8988T (cell line): ENCODE measurements at regions not wholly inside any gene's neighbourhood (a gene's known extent, or its start where the extent isn't known, plus 50 kb on each side); places are given as distances from the start of the nearest gene placed in this dataset.

Experiments used
- DNase-seq: peaks from one replicate; pipeline ENCODE4 v3.0.0; 2011

GRCh38 chr6:131510591-131510990 is 62.4 kb upstream of the ARG1 start:
- no peak for DNase-seq

- peak; percentile 38 for DNase-seq
These were observed 53.2 kb upstream of the ARG1 start for GRCh38 chr6:131519670-131520436.
